GM12878 (cell line): ENCODE measurements at regions not wholly inside any gene's neighbourhood (a gene's known extent, or its start where the extent isn't known, plus 50 kb on each side); places are given as distances from the start of the nearest gene placed in this dataset.

ENCODE experiments used
- ATAC-seq: fragments of 200-7000 bp; cut with Tn5 transposase; 3 replicates; pipeline ENCODE4 v1.9.1; 2020; ENCODE audit warnings: mild to moderate bottlenecking, moderate library complexity
- BruUV-seq: library from RNA; stranded (reverse); fragments of 400-500 nt; replicated peaks from 2 replicates; lab custom pipeline; 2021; lab: Mats Ljungman, UMichigan
- CTCF ChIA-PET: fragments of 300-600 bp; sonication (Branson Sonifier 250); formaldehyde crosslinking; extraction: SDS; loops from one replicate; lab custom pipeline; 2021; ENCODE audit warnings: inconsistent platforms; lab: Yijun Ruan, JAX
- POLR2A ChIA-PET: fragments of 350-600 bp; formaldehyde crosslinking; extraction: SDS; loops from one replicate; lab custom pipeline; 2021; ENCODE audit warnings: inconsistent platforms; lab: Charles Lee
- RAD21 ChIA-PET: fragments of 300-600 bp; sonication (Branson Sonifier 250); formaldehyde crosslinking; loops from one replicate; lab custom pipeline; 2023; ENCODE audit warnings: antibody characterized with exemption; ENCODE audit not compliant: unreplicated experiment; lab: Charles Lee
- SMC1A ChIA-PET: fragments of 300-600 bp; sonication (Branson Sonifier 250); formaldehyde crosslinking; loops from one replicate; lab custom pipeline; 2023; ENCODE audit not compliant: unreplicated experiment, uncharacterized antibody; lab: Charles Lee
- DNase-seq: peaks from one replicate; pipeline ENCODE4 v3.0.0-alpha.2; 2011; ENCODE audit warnings: low read depth, low spot score
- FAIRE-seq: peaks from 3 replicates; lab custom pipeline; 2011; peaks lifted over from hg19 to GRCh38; lab: Jason Lieb, UNC
- H2AFZ ChIP-seq: 2 replicates; pipeline ENCODE4 v1.6.0; 2011; ENCODE audit warnings: low read depth, low read length, control low read depth; ENCODE audit not compliant: control insufficient read depth
- H3K27ac ChIP-seq: 2 replicates; pipeline ENCODE4 v1.5.1; 2011; ENCODE audit warnings: control low read depth; ENCODE audit not compliant: control insufficient read depth, insufficient read depth
- H3K27me3 ChIP-seq, 2 experiments: replicated peaks in 1 of 2; 2 replicates each; pipeline versions ENCODE4 v1.6.0 to v1.6.1; 2011; ENCODE audit warnings: low read length in 1 of 2; ENCODE audit not compliant: control insufficient read depth in 2 of 2, insufficient read depth in 2 of 2
- H3K36me3 ChIP-seq, 2 experiments: 2 replicates each; pipeline ENCODE4 v1.5.1; 2011; ENCODE audit warnings: low read length in 1 of 2; ENCODE audit not compliant: control insufficient read depth in 2 of 2, insufficient read depth in 2 of 2
- H3K4me1 ChIP-seq: 2 replicates; pipeline ENCODE4 v1.6.1; 2011; ENCODE audit warnings: mild to moderate bottlenecking, low read length, moderate library complexity, mixed read lengths; ENCODE audit not compliant: control insufficient read depth, insufficient read depth
- H3K4me2 ChIP-seq: 2 replicates; pipeline ENCODE4 v1.6.0; 2011; ENCODE audit warnings: control low read depth; ENCODE audit not compliant: control insufficient read depth, insufficient read depth
- H3K4me3 ChIP-seq: fragments of 200-600 bp; sonication (generic); 2 replicates; pipeline ENCODE4 v1.5.1; 2016
- H3K79me2 ChIP-seq: 2 replicates; pipeline ENCODE4 v1.6.0; 2011; ENCODE audit warnings: low read length; ENCODE audit not compliant: control insufficient read depth, insufficient read depth
- H3K9ac ChIP-seq: 2 replicates; pipeline ENCODE4 v1.8.0; 2011; ENCODE audit warnings: low read length, control low read depth, mixed read lengths; ENCODE audit not compliant: control insufficient read depth, insufficient read depth
- H3K9me3 ChIP-seq: replicated peaks from 3 replicates; pipeline ENCODE4 v1.5.1; 2011; ENCODE audit warnings: mild to moderate bottlenecking, low read length; ENCODE audit not compliant: control insufficient read depth, insufficient read depth
- H4K20me1 ChIP-seq: 2 replicates; pipeline ENCODE4 v1.6.0; 2011; ENCODE audit not compliant: control insufficient read depth, insufficient read depth
- BCL11A ChIP-seq: IDR thresholded peaks from 2 replicates; pipeline ENCODE4 v1.6.1; 2011; ENCODE audit warnings: low read depth, low read length
- HDAC2 ChIP-seq: fragments of 200-600 bp; sonication (generic); IDR thresholded peaks from 2 replicates; pipeline ENCODE4 v1.6.1; 2017
- MLLT1 ChIP-seq: fragments of 450-650 bp; IDR thresholded peaks from 2 replicates; pipeline ENCODE4 v1.6.1; 2016; ENCODE audit warnings: mild to moderate bottlenecking
- PAX8 ChIP-seq: fragments of 450-650 bp; IDR thresholded peaks from 2 replicates; pipeline ENCODE4 v1.6.1; 2017; ENCODE audit warnings: mild to moderate bottlenecking, moderate library complexity
- POLR2AphosphoS5 ChIP-seq: IDR thresholded peaks from 2 replicates; pipeline ENCODE4 v1.6.1; 2011; ENCODE audit warnings: mild to moderate bottlenecking, low read length, inconsistent platforms
- WGBS: methylation state at CpG from one replicate; pipeline ENCODE4 v1.1.6; 2016; ENCODE audit warnings: low lambda C conversion rate; ENCODE audit not compliant: insufficient replicate concordance, insufficient coverage; ENCODE audit errors: missing lambda C conversion rate; 5-methylcytosine and 5-hydroxymethylcytosine counted together
- in situ Hi-C: fragments of 300-500 bp; cut with MboI; formaldehyde crosslinking; loops from 9 replicates; pipeline ENCODE4 v1.14.3; 2018; ENCODE audit warnings: mixed read lengths
- intact Hi-C: fragments of 100-400 bp; cut with micrococcal nuclease; formaldehyde crosslinking; loops from one replicate; pipeline ENCODE4 v1.14.2; 2022; ENCODE audit not compliant: unreplicated experiment
- TF ChIP-seq, protein P1 (sequence below): fragments of 450-650 bp; formaldehyde crosslinking; IDR thresholded peaks from 2 replicates; pipeline ENCODE4 v1.4.0; 2022; ENCODE audit warnings: mild to moderate bottlenecking, moderate library complexity
- TF ChIP-seq, protein P2 (sequence below): IDR thresholded peaks from 2 replicates; pipeline ENCODE4 v1.6.1; 2012; ENCODE audit warnings: low read length, inconsistent platforms
- TF ChIP-seq, protein P3 (sequence below): IDR thresholded peaks from 2 replicates; pipeline ENCODE4 v1.6.1; 2012; ENCODE audit warnings: improper control_type of control experiment, low read depth, low read length; ENCODE audit not compliant: insufficient replicate concordance

DNA sequence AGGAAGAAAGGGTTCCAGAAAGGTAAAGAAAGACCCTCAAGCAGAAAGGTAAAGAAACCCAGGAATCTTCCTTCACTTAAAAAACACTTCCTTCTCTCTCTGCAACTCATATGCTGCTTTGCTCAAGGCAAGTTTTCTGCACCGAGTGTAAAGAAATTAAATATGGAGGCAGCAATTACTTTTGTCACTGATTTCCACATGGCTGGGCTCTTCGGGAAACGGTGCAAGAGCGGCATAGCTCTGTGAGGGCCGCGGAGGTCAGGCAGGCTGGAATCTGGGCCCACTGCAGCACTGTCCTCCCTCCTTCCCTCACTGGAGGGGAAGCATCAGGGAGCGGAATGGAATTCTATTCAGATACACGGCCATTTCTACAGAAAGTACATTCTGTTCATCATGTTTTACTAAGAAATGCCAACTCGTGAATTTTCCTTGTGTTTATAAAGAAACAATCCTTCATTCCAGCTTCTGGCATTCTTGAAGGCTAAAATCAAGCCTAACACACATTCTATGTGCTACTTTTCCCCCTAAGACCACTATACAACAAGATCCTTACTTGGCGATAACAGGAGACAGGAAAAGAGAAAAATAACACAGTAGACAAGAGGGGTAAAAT, 212.2 kb downstream of the SIPA1L2 start (continued):
- TF ChIP-seq, protein P1, sequence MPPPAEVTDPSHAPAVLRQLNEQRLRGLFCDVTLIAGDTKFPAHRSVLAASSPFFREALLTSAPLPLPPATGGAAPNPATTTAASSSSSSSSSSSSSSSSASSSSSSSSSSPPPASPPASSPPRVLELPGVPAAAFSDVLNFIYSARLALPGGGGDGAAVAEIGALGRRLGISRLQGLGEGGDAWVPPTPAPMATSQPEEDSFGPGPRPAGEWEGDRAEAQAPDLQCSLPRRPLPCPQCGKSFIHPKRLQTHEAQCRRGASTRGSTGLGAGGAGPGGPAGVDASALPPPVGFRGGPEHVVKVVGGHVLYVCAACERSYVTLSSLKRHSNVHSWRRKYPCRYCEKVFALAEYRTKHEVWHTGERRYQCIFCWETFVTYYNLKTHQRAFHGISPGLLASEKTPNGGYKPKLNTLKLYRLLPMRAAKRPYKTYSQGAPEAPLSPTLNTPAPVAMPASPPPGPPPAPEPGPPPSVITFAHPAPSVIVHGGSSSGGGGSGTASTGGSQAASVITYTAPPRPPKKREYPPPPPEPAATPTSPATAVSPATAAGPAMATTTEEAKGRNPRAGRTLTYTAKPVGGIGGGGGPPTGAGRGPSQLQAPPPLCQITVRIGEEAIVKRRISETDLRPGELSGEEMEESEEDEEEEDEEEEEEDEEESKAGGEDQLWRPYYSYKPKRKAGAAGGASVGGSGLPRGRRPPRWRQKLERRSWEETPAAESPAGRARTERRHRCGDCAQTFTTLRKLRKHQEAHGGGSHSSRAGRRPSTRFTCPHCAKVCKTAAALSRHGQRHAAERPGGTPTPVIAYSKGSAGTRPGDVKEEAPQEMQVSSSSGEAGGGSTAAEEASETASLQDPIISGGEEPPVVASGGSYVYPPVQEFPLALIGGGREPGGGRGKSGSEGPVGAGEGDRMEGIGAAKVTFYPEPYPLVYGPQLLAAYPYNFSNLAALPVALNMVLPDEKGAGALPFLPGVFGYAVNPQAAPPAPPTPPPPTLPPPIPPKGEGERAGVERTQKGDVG = no peak

DNA sequence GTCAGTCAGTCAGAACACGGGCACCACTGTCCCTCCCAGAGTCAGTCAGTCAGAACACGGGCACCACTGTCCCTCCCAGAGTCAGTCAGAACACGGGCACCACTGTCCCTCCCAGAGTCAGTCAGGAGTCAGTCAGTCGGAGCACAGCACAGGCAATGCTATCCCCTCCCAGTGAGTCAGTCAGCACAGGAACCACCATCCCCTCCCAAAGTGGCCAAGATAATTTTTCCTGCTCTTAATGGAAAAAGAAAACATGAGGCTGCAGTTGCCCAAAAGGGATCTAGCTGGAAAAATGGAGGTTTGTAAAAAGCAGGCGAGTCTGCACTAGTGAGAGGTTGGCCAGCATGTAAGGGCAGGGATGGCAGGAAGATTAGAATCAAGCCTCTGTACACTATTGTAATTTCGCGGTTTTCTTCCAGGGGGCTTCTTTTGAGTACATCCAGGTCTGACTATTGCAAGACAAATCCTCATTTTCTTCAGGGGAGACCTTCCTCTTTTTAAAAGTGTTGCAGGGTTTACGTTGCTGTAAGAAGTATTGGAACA, 213.8 kb downstream of the SIPA1L2 start:
- ATAC-seq = no peak
- Histone ChIP-seq H3K27me3 (peaks cover 0 to 2% of the 10 kb centered on the region in 2 experiments; a peak in 2 of 4 replicates), H3K4me1 (no peaks in the 10 kb centered on the region), H4K20me1 (no peaks in the 10 kb centered on the region), H3K79me2 (no peaks in the 10 kb centered on the region), H3K27ac (no peak overlapping the region), H3K4me2 (no peak overlapping the region), H2AFZ (no peak overlapping the region), H3K9me3 (no peaks in the 10 kb centered on the region), H3K4me3 (no peak overlapping the region), H3K9ac (no peak overlapping the region), H3K36me3 (no peaks in the 10 kb centered on the region)
- no TSS peak for BruUV-seq
- ChIA-PET SMC1A (no interaction called here), CTCF (no interaction called here), POLR2A (no interaction called here), RAD21 (no interaction called here)
- in situ Hi-C loops = no loop called here
- no peak for DNase-seq
- FAIRE-seq = no peak
- intact Hi-C loops = no loop called here
- WGBS = 4% methylated on average over 7 of the region's 8 CpGs
- no peak for TF ChIP-seq BCL11A
- TF ChIP-seq, protein P2, sequence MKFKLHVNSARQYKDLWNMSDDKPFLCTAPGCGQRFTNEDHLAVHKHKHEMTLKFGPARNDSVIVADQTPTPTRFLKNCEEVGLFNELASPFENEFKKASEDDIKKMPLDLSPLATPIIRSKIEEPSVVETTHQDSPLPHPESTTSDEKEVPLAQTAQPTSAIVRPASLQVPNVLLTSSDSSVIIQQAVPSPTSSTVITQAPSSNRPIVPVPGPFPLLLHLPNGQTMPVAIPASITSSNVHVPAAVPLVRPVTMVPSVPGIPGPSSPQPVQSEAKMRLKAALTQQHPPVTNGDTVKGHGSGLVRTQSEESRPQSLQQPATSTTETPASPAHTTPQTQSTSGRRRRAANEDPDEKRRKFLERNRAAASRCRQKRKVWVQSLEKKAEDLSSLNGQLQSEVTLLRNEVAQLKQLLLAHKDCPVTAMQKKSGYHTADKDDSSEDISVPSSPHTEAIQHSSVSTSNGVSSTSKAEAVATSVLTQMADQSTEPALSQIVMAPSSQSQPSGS = no peak
- TF ChIP-seq, protein P3, sequence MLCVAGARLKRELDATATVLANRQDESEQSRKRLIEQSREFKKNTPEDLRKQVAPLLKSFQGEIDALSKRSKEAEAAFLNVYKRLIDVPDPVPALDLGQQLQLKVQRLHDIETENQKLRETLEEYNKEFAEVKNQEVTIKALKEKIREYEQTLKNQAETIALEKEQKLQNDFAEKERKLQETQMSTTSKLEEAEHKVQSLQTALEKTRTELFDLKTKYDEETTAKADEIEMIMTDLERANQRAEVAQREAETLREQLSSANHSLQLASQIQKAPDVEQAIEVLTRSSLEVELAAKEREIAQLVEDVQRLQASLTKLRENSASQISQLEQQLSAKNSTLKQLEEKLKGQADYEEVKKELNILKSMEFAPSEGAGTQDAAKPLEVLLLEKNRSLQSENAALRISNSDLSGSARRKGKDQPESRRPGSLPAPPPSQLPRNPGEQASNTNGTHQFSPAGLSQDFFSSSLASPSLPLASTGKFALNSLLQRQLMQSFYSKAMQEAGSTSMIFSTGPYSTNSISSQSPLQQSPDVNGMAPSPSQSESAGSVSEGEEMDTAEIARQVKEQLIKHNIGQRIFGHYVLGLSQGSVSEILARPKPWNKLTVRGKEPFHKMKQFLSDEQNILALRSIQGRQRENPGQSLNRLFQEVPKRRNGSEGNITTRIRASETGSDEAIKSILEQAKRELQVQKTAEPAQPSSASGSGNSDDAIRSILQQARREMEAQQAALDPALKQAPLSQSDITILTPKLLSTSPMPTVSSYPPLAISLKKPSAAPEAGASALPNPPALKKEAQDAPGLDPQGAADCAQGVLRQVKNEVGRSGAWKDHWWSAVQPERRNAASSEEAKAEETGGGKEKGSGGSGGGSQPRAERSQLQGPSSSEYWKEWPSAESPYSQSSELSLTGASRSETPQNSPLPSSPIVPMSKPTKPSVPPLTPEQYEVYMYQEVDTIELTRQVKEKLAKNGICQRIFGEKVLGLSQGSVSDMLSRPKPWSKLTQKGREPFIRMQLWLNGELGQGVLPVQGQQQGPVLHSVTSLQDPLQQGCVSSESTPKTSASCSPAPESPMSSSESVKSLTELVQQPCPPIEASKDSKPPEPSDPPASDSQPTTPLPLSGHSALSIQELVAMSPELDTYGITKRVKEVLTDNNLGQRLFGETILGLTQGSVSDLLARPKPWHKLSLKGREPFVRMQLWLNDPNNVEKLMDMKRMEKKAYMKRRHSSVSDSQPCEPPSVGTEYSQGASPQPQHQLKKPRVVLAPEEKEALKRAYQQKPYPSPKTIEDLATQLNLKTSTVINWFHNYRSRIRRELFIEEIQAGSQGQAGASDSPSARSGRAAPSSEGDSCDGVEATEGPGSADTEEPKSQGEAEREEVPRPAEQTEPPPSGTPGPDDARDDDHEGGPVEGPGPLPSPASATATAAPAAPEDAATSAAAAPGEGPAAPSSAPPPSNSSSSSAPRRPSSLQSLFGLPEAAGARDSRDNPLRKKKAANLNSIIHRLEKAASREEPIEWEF = no peak
- TF ChIP-seq PAX8 = no peak
- TF ChIP-seq MLLT1 = no peak
- no peak for TF ChIP-seq POLR2AphosphoS5
- no peak for TF ChIP-seq HDAC2
